LHCN-M2 (cell line): ENCODE measurements at regions not wholly inside any gene's neighbourhood (a gene's known extent, or its start where the extent isn't known, plus 50 kb on each side); places are given as distances from the start of the nearest gene placed in this dataset.
"Not testable (repeated sequence)": the region's sequence is repeated elsewhere in the genome, so short reads cannot be mapped to it uniquely, and the experiment has no call there.

Experiments used
- DNase-seq: peaks from one replicate; pipeline ENCODE4 v3.0.0-alpha.2; 2012; ENCODE audit warnings: low read depth

GRCh38 chr4:86478151-86478550 lies 116.0 kb upstream of the PTPN13 start:
- not testable (repeated sequence) for DNase-seq

GRCh38 chr4:86481440-86481839 lies 112.7 kb upstream of the PTPN13 start:
- DNase-seq = no peak

- DNase-seq = peak; percentile 18
Measured at GRCh38 chr4:86482306-86483172, 111.6 kb upstream of the PTPN13 start.

GRCh38 chr4:86483173-86483490 lies 111.0 kb upstream of the PTPN13 start:
- no peak for DNase-seq

- no peak for DNase-seq
Measured at GRCh38 chr4:86483773-86484172, 110.3 kb upstream of the PTPN13 start.

GRCh38 chr4:86484241-86484640 lies 109.9 kb upstream of the PTPN13 start:
- peak; percentile 44 for DNase-seq

GRCh38 chr4:86487738-86488348 lies 106.3 kb upstream of the PTPN13 start:
- DNase-seq = no peak

- DNase-seq = no peak
Measured at GRCh38 chr4:86493460-86493859, 100.7 kb upstream of the PTPN13 start.

- DNase-seq = peak; percentile 24
Measured at GRCh38 chr4:86496094-86497080, 97.7 kb upstream of the PTPN13 start.

- peak; percentile 18 for DNase-seq
Measured at GRCh38 chr4:86497131-86497530, 97.0 kb upstream of the PTPN13 start.

- DNase-seq = peak; percentile 56
Measured at GRCh38 chr4:86497980-86498862, 95.9 kb upstream of the PTPN13 start.

- DNase-seq = no peak
Measured at GRCh38 chr4:86498863-86499166, 95.3 kb upstream of the PTPN13 start.

GRCh38 chr4:86500527-86500926 lies 93.6 kb upstream of the PTPN13 start:
- DNase-seq = no peak

- no peak for DNase-seq
Measured at GRCh38 chr4:86502081-86502480, 92.0 kb upstream of the PTPN13 start.

- no peak for DNase-seq
Measured at GRCh38 chr4:86506591-86506990, 87.5 kb upstream of the PTPN13 start.

- DNase-seq = no peak
Measured at GRCh38 chr4:86508436-86508835, 85.7 kb upstream of the PTPN13 start.

GRCh38 chr4:86511590-86511989 lies 82.5 kb upstream of the PTPN13 start:
- no peak for DNase-seq

GRCh38 chr4:86512631-86513030 lies 81.5 kb upstream of the PTPN13 start:
- DNase-seq = no peak

GRCh38 chr4:86515963-86516362 lies 78.2 kb upstream of the PTPN13 start:
- not testable (repeated sequence) for DNase-seq

GRCh38 chr4:86521373-86521969 lies 72.6 kb upstream of the PTPN13 start:
- no peak for DNase-seq

- no peak for DNase-seq
Measured at GRCh38 chr4:86522349-86522748, 71.8 kb upstream of the PTPN13 start.
